IPS DF 19.7 (cell line): ENCODE measurements at regions not wholly inside any gene's neighbourhood (a gene's known extent, or its start where the extent isn't known, plus 50 kb on each side); places are given as distances from the start of the nearest gene placed in this dataset.

Experiments
- DNase-seq: peaks from one replicate; pipeline ENCODE4 v3.0.0-alpha.2; 2013; ENCODE audit warnings: low read depth, low spot score

DNA sequence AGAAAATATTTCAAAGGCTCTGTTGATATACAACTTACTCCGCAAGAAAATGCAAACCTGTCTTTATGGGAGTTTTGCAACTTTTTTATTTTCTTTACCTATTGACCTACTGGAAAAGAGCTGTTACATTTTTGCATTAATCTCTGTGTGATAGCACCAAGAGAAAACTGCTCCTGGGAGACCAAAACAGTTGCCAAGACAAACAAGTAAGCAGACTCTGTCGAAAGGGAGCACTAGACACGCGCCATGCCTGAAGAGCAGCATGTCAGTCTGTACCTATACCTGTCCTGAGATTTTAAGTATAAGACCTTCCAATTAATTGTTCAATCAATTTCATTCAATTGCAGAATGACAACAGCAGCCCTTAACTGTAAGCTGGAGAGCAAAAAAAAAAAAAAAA, 56.0 kb upstream of the TECRL start:
- no peak for DNase-seq

DNA sequence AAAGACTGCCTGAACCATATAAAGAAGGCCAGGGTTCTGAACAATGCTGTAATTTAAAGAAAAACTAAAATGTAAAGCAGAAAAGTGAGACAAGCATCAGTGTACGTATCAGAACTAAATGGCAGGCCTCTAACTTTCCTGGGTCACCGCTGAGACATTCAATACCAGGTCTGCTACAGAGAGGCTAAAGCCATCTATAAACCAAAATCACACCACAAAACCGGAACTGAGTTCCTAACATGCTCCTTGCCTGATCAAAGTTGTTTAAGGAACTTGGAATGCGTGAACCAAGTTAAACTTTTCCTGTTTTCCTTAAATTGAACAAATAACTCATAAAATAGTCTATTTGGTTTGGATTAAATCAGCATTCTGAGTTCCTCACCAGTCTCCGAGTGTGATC, 55.3 kb upstream of the TECRL start:
- DNase-seq: no peak
